RWPE2 (cell line): ENCODE measurements at regions not wholly inside any gene's neighbourhood (a gene's known extent, or its start where the extent isn't known, plus 50 kb on each side); places are given as distances from the start of the nearest gene placed in this dataset.
A peak's percentile ranks its signal among the peaks of the same experiment; 100 is the strongest.

ENCODE experiments used
- ATAC-seq: fragments of 200-7000 bp; cut with Tn5 transposase; 3 replicates; pipeline ENCODE4 v1.9.1; 2021; ENCODE audit warnings: low read depth
- DNase-seq: peaks from one replicate; pipeline ENCODE4 v3.0.0-alpha.2; 2020; ENCODE audit warnings: low spot score
- H3K27ac ChIP-seq: fragments of 450-650 bp; 2 replicates; pipeline ENCODE4 v1.5.1; 2017; ENCODE audit warnings: mild to moderate bottlenecking; ENCODE audit not compliant: poor library complexity, severe bottlenecking
- H3K27me3 ChIP-seq: fragments of 250-450 bp; sonication (Bioruptor Pico); 2 replicates; pipeline ENCODE4 v1.5.1; 2021; ENCODE audit warnings: mild to moderate bottlenecking, moderate library complexity; ENCODE audit not compliant: insufficient read depth, poor library complexity, severe bottlenecking
- H3K36me3 ChIP-seq: fragments of 250-450 bp; sonication (Bioruptor Pico); 2 replicates; pipeline ENCODE4 v1.5.1; 2020; ENCODE audit warnings: low read depth, mild to moderate bottlenecking, moderate library complexity
- H3K4me1 ChIP-seq: fragments of 250-450 bp; sonication (Bioruptor Pico); 2 replicates; pipeline ENCODE4 v1.5.1; 2021; ENCODE audit warnings: mild to moderate bottlenecking, moderate library complexity; ENCODE audit not compliant: insufficient read depth, poor library complexity, severe bottlenecking
- H3K4me3 ChIP-seq: fragments of 250-450 bp; sonication (Bioruptor Pico); 2 replicates; pipeline ENCODE4 v1.5.1; 2021; ENCODE audit warnings: mild to moderate bottlenecking, moderate library complexity; ENCODE audit not compliant: severe bottlenecking
- H3K9me3 ChIP-seq: fragments of 250-450 bp; sonication (Bioruptor Pico); 2 replicates; pipeline ENCODE4 v1.5.1; 2021; ENCODE audit warnings: mild to moderate bottlenecking, moderate library complexity; ENCODE audit not compliant: severe bottlenecking
- TF ChIP-seq, protein P1 (sequence below): fragments of 450-650 bp; IDR thresholded peaks from one replicate; pipeline ENCODE4 v1.5.1; 2017; ENCODE audit warnings: mild to moderate bottlenecking, moderate library complexity; ENCODE audit not compliant: poor library complexity, severe bottlenecking

DNA sequence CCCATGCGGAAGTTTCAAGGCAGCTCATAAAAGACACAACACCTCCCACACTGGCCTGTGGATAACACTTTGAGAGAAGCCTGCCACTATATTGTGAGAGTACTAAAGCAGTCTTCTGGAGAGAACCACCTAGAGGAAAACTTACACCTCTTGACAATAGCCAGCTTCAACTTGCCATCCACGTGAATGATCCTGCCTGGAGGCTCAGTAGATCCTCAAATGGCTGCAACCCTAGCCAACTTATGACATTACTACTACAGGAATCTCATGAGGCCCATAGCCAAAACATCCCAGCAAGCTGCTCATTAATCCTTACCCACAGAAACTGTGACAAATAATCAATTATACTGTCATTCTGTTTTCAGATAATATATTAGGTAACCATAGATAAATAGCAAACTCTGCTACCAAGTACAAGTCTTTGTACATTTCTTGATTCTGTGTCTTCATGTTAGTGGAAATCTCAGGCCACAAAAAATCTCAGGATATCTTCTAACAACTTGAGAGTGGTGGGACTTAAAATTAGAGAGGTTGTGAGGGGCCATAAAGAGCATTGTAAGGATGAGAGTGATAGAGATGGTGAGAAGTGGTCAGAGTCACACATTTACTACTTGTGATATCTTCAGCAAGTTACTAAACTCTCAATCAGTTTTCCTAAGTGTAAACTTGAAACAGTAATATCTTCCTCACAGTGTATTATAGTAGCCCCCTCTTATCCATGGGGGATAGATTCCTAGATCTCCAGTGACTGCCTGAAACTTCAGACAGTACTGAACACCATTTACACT is 368.0 kb downstream of the C12orf50 start:
- no peaks in the 10 kb centered on the region for H3K36me3 ChIP-seq
- H3K4me3 ChIP-seq = no peak overlapping the region
- no peaks in the 10 kb centered on the region for H3K27me3 ChIP-seq
- peaks cover 6% of the 10 kb centered on the region for H3K4me1 ChIP-seq
- H3K27ac ChIP-seq = no peak overlapping the region
- no peak for DNase-seq
- no peaks in the 10 kb centered on the region for H3K9me3 ChIP-seq
- TF ChIP-seq, protein P1, sequence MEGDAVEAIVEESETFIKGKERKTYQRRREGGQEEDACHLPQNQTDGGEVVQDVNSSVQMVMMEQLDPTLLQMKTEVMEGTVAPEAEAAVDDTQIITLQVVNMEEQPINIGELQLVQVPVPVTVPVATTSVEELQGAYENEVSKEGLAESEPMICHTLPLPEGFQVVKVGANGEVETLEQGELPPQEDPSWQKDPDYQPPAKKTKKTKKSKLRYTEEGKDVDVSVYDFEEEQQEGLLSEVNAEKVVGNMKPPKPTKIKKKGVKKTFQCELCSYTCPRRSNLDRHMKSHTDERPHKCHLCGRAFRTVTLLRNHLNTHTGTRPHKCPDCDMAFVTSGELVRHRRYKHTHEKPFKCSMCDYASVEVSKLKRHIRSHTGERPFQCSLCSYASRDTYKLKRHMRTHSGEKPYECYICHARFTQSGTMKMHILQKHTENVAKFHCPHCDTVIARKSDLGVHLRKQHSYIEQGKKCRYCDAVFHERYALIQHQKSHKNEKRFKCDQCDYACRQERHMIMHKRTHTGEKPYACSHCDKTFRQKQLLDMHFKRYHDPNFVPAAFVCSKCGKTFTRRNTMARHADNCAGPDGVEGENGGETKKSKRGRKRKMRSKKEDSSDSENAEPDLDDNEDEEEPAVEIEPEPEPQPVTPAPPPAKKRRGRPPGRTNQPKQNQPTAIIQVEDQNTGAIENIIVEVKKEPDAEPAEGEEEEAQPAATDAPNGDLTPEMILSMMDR = no peak
- ATAC-seq = peak; percentile 37; the same call in 2 of the 3 replicates

DNA sequence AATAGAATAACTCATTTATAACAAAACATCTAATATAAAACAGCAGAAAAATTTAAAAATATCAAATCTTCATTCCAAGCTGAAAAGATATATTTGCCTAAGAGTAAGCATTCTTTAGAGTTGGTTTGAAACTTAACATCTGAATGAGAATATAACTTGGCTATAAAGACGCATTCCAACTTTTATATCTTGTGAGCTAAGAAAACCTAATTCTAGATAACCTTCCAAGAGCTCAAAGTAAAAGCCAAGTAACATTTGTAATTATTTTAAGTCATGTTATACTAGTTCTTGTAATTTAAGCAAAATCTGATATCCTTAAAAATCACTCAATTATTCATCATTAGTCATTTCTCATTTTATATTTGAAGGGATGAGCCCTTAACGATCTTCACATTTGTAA is 368.9 kb downstream of the C12orf50 start:
- H3K4me3 ChIP-seq = no peak overlapping the region
- H3K9me3 ChIP-seq = no peaks in the 10 kb centered on the region
- peaks cover 6% of the 10 kb centered on the region for H3K4me1 ChIP-seq
- H3K27ac ChIP-seq = no peak overlapping the region
- H3K27me3 ChIP-seq = no peaks in the 10 kb centered on the region
- H3K36me3 ChIP-seq = no peaks in the 10 kb centered on the region
- ATAC-seq (no peak), DNase-seq (no peak)
- TF ChIP-seq, protein P1 = no peak

DNA sequence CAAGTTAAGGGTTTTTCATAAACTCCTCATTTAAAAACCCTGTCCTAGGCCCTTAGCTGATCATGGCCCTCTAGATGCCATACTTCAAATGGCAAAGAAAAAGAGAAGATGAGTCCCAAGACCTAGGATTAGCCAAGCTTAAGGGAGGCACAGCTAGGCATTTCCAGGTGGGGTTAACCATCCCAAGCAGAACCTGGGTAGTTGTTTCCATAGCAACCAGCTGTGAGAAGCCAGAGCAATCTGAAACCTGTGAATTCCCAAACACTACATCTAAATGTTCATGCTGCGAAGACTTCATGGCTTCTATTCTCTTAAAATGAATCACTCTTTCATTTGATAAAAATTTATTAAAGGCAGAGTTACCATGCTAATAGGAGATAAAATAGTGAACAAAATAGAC is 372.9 kb downstream of the C12orf50 start:
- DNase-seq (no peak), ATAC-seq (no peak)
- TF ChIP-seq, protein P1 = no peak
- no peak overlapping the region for H3K4me3 ChIP-seq
- H3K9me3 ChIP-seq = no peaks in the 10 kb centered on the region
- no peaks in the 10 kb centered on the region for H3K4me1 ChIP-seq
- no peaks in the 10 kb centered on the region for H3K36me3 ChIP-seq
- H3K27me3 ChIP-seq = no peaks in the 10 kb centered on the region
- no peak overlapping the region for H3K27ac ChIP-seq

DNA sequence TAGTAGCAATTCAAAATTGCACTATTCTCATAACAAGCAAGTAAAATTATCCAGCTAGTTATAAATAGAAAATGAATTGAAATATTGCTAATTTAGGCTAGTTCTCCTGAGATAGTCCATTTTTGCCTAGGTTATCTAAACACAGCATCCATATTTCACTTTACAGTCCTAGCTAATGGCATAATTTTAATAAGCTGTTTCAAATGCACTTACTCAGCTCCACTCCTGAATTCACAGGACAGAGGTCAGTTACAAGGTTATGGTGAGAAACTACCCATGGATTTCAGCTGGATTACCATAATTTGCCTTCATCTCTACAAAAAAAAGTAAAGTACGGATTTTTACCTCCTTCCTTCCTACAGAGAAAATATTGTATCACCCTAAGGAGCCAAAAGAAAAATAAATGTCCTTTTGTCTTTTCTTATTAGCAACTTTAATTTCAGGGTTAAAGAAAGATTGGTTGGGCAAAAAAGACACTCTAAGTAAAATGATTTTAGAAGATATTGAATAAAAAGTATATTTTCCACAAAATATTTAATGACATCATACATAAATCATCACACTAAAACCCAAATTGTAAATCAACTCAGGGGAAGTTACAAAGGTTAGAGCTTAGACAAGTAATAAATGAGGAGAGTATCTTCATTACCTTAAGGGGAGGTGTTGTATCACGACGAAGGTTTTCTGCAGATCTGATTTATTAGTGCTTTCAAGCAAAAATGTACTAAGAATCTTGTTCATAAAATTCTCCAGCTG is 377.4 kb downstream of the C12orf50 start:
- no peaks in the 10 kb centered on the region for H3K9me3 ChIP-seq
- ATAC-seq (no peak), DNase-seq (no peak)

More for the DNA sequence above, 377.4 kb downstream of the C12orf50 start:
- TF ChIP-seq, protein P1 = no peak
- no peaks in the 10 kb centered on the region for H3K36me3 ChIP-seq
- H3K27me3 ChIP-seq = no peaks in the 10 kb centered on the region
- no peak overlapping the region for H3K4me3 ChIP-seq
- no peaks in the 10 kb centered on the region for H3K4me1 ChIP-seq
- no peak overlapping the region for H3K27ac ChIP-seq
